Mesenchymal stem cell (in vitro differentiated cells and primary cell): ENCODE measurements at regions not wholly inside any gene's neighbourhood (a gene's known extent, or its start where the extent isn't known, plus 50 kb on each side); places are given as distances from the start of the nearest gene placed in this dataset.

Experiments
- DNase-seq: peaks from one replicate; pipeline ENCODE4 v3.0.0-alpha.2; 2013
- H2AFZ ChIP-seq: one replicate; pipeline ENCODE4 v1.6.1; 2013; ENCODE audit warnings: low read depth, mild to moderate bottlenecking, control low read depth, inconsistent platforms, low read length, moderate library complexity
- H2AK5ac ChIP-seq: 2 replicates; pipeline ENCODE4 v1.6.1; 2013; ENCODE audit warnings: low read length, moderate library complexity, mild to moderate bottlenecking, inconsistent platforms; ENCODE audit not compliant: severe bottlenecking
- H2BK120ac ChIP-seq: one replicate; pipeline ENCODE4 v1.6.1; 2013; ENCODE audit warnings: low read depth, mild to moderate bottlenecking, inconsistent platforms, low read length, moderate library complexity
- H2BK12ac ChIP-seq, 2 experiments: one replicate each; pipeline ENCODE4 v1.6.1; 2013; ENCODE audit warnings: inconsistent platforms in 2 of 2, low read length in 2 of 2, mild to moderate bottlenecking in 2 of 2, moderate library complexity in 2 of 2, control low read depth in 1 of 2
- H2BK15ac ChIP-seq: one replicate; pipeline ENCODE4 v1.6.1; 2013; ENCODE audit warnings: mild to moderate bottlenecking, low read depth, inconsistent platforms; ENCODE audit not compliant: poor library complexity, severe bottlenecking
- H2BK5ac ChIP-seq: 2 replicates; pipeline ENCODE4 v1.6.1; 2013; ENCODE audit warnings: low read depth, mild to moderate bottlenecking, low read length, control low read depth, inconsistent platforms; ENCODE audit not compliant: poor library complexity, severe bottlenecking
- H3K14ac ChIP-seq, 2 experiments: one replicate each; pipeline ENCODE4 v1.6.1; 2013; ENCODE audit warnings: inconsistent platforms in 2 of 2, low read length in 2 of 2, control low read depth in 1 of 2, mild to moderate bottlenecking in 1 of 2, moderate library complexity in 1 of 2
- H3K18ac ChIP-seq, 2 experiments: one replicate each; pipeline ENCODE4 v1.6.1; 2013; ENCODE audit warnings: inconsistent platforms in 2 of 2, low read length in 2 of 2, control low read depth in 1 of 2, low read depth in 1 of 2, mild to moderate bottlenecking in 1 of 2
- H3K23ac ChIP-seq, 2 experiments: one replicate each; pipeline ENCODE4 v1.6.1; 2013; ENCODE audit warnings: inconsistent platforms in 2 of 2, low read length in 2 of 2, mild to moderate bottlenecking in 2 of 2, moderate library complexity in 2 of 2, control low read depth in 1 of 2
- H3K27ac ChIP-seq: 2 replicates; pipeline ENCODE4 v1.5.1; 2013; ENCODE audit warnings: mild to moderate bottlenecking, moderate library complexity, low read length, control low read depth, inconsistent platforms; ENCODE audit not compliant: poor library complexity, severe bottlenecking
- H3K27me3 ChIP-seq, 2 experiments: 2 replicates each; pipeline versions ENCODE4 v1.6.1 to v1.7.0; 2013; ENCODE audit warnings: low read length in 2 of 2, mild to moderate bottlenecking in 2 of 2, moderate library complexity in 2 of 2, control low read depth in 1 of 2, inconsistent platforms in 1 of 2; ENCODE audit not compliant: control insufficient read depth in 1 of 2, insufficient read depth in 1 of 2
- H3K36me3 ChIP-seq, 2 experiments: 2 replicates each; pipeline versions ENCODE4 v1.6.1 to v1.7.0; 2013; ENCODE audit warnings: low read length in 2 of 2, control low read depth in 1 of 2, inconsistent platforms in 1 of 2, low read depth in 1 of 2, mild to moderate bottlenecking in 1 of 2; ENCODE audit not compliant: insufficient read depth in 2 of 2, control insufficient read depth in 1 of 2
- H3K4ac ChIP-seq, 2 experiments: one replicate each; pipeline ENCODE4 v1.6.1; 2013; ENCODE audit warnings: inconsistent platforms in 2 of 2, low read length in 2 of 2, mild to moderate bottlenecking in 2 of 2, moderate library complexity in 2 of 2, control low read depth in 1 of 2, low read depth in 1 of 2
- H3K4me1 ChIP-seq: 2 replicates; pipeline ENCODE4 v1.6.1; 2013; ENCODE audit warnings: low read depth, low read length, control low read depth; ENCODE audit not compliant: control insufficient read depth, insufficient read depth
- H3K4me2 ChIP-seq: 2 replicates; pipeline ENCODE4 v1.6.1; 2013; ENCODE audit warnings: low read length, mild to moderate bottlenecking, inconsistent platforms; ENCODE audit not compliant: poor library complexity, severe bottlenecking
- H3K4me3 ChIP-seq, 2 experiments: 2 replicates each; pipeline versions ENCODE4 v1.5.1 to v1.7.0; 2013; ENCODE audit warnings: low read length in 2 of 2, mild to moderate bottlenecking in 2 of 2, control low read depth in 1 of 2, low read depth in 1 of 2; ENCODE audit not compliant: insufficient read depth in 1 of 2
- H3K79me1 ChIP-seq: replicated peaks from 2 replicates; pipeline ENCODE4 v1.6.1; 2013; ENCODE audit warnings: mild to moderate bottlenecking, control low read depth, low read length, inconsistent platforms; ENCODE audit not compliant: poor library complexity, severe bottlenecking
- H3K9ac ChIP-seq: 2 replicates; pipeline ENCODE4 v1.7.0; 2013; ENCODE audit warnings: mild to moderate bottlenecking, low read length, moderate library complexity
- H3K9me3 ChIP-seq: 2 replicates; pipeline ENCODE4 v1.7.0; 2013; ENCODE audit warnings: mild to moderate bottlenecking, low read length; ENCODE audit not compliant: control insufficient read depth
- H4K8ac ChIP-seq: one replicate; pipeline ENCODE4 v1.6.1; 2013; ENCODE audit warnings: inconsistent platforms, mild to moderate bottlenecking, low read length, moderate library complexity
- H4K91ac ChIP-seq: one replicate; pipeline ENCODE4 v1.6.1; 2013; ENCODE audit warnings: mild to moderate bottlenecking, low read length, inconsistent platforms
- WGBS: methylation state at CpG from one replicate; pipeline ENCODE4 v1.1.7; 2013; ENCODE audit warnings: mixed read lengths; 5-methylcytosine and 5-hydroxymethylcytosine counted together

GRCh38 chr16:49914657-49915056, 58.7 kb upstream of the ZNF423 start:
- Histone ChIP-seq H3K27ac (no peak overlapping the region), H3K79me1 (no peaks in the 10 kb centered on the region), H3K9me3 (peaks cover 4% of the 10 kb centered on the region), H3K4me2 (no peak overlapping the region), H2BK120ac (no peak overlapping the region), H2AK5ac (no peak overlapping the region), H4K8ac (no peak overlapping the region), H2BK12ac (no peak overlapping the region), H2AFZ (no peak overlapping the region), H3K18ac (no peak overlapping the region), H3K4ac (no peak overlapping the region), H2BK15ac (no peak overlapping the region), H3K14ac (no peak overlapping the region), H4K91ac (no peak overlapping the region), H3K4me1 (no peaks in the 10 kb centered on the region), H3K9ac (no peak overlapping the region), H3K4me3 (no peak overlapping the region), H3K23ac (no peak overlapping the region), H3K27me3 (peaks cover 0 to 4% of the 10 kb centered on the region in 2 experiments), H2BK5ac (no peak overlapping the region), H3K36me3 (no peaks in the 10 kb centered on the region)
- DNase-seq: no peak
- WGBS: 92% methylated on average over 4 of the region's 5 CpGs

GRCh38 chr16:49918257-49918656, 62.3 kb upstream of the ZNF423 start:
- no peak overlapping the region for H4K91ac ChIP-seq
- no peak overlapping the region for H3K9ac ChIP-seq
- H2BK12ac ChIP-seq: no peak overlapping the region
- H3K9me3 ChIP-seq: no peaks in the 10 kb centered on the region
- H2BK120ac ChIP-seq: no peak overlapping the region
- no peak overlapping the region for H2BK5ac ChIP-seq
- H3K27ac ChIP-seq: no peak overlapping the region
- no peak overlapping the region for H3K23ac ChIP-seq
- no peak overlapping the region for H3K14ac ChIP-seq
- H3K4ac ChIP-seq: no peak overlapping the region
- H2AFZ ChIP-seq: no peak overlapping the region
- H2BK15ac ChIP-seq: no peak overlapping the region
- no peaks in the 10 kb centered on the region for H3K79me1 ChIP-seq
- H3K27me3 ChIP-seq: peaks cover 4 to 9% of the 10 kb centered on the region in 2 experiments
- H3K4me3 ChIP-seq: no peak overlapping the region
- peaks cover 2% of the 10 kb centered on the region for H3K4me1 ChIP-seq
- H3K36me3 ChIP-seq: no peaks in the 10 kb centered on the region
- H4K8ac ChIP-seq: no peak overlapping the region
- no peak overlapping the region for H2AK5ac ChIP-seq
- WGBS: 92% methylated on average over 8 of the region's 8 CpGs
- H3K4me2 ChIP-seq: no peak overlapping the region
- no peak overlapping the region for H3K18ac ChIP-seq
- no peak for DNase-seq

- peaks cover 2% of the 10 kb centered on the region for H3K4me1 ChIP-seq
- no peak overlapping the region for H2AK5ac ChIP-seq
- no peak overlapping the region for H2AFZ ChIP-seq
- H3K4me3 ChIP-seq: no peak overlapping the region
- no peaks in the 10 kb centered on the region for H3K79me1 ChIP-seq
- H3K4ac ChIP-seq: no peak overlapping the region
- no peak overlapping the region for H3K14ac ChIP-seq
- no peak overlapping the region for H4K8ac ChIP-seq
- H3K23ac ChIP-seq: no peak overlapping the region
- H3K18ac ChIP-seq: no peak overlapping the region
- H3K36me3 ChIP-seq: no peaks in the 10 kb centered on the region
- no peaks in the 10 kb centered on the region for H3K9me3 ChIP-seq
- H2BK120ac ChIP-seq: no peak overlapping the region
- no peak overlapping the region for H2BK12ac ChIP-seq
- H3K27me3 ChIP-seq: peaks cover 13 to 15% of the 10 kb centered on the region in 2 experiments
- no peak overlapping the region for H3K27ac ChIP-seq
- no peak overlapping the region for H2BK15ac ChIP-seq
- 83% methylated on average over 3 of the region's 3 CpGs for WGBS
- H3K9ac ChIP-seq: no peak overlapping the region
- no peak for DNase-seq
- no peak overlapping the region for H2BK5ac ChIP-seq
- H4K91ac ChIP-seq: no peak overlapping the region
- no peak overlapping the region for H3K4me2 ChIP-seq
Observed at GRCh38 chr16:49919327-49919726, 63.4 kb upstream of the ZNF423 start.

- Histone ChIP-seq H2BK5ac (no peak overlapping the region), H2BK15ac (no peak overlapping the region), H4K8ac (no peak overlapping the region), H3K4me1 (peaks cover 2% of the 10 kb centered on the region), H4K91ac (no peak overlapping the region), H3K27ac (no peak overlapping the region), H2BK12ac (no peak overlapping the region), H3K4me3 (no peak overlapping the region), H3K4me2 (no peak overlapping the region), H3K4ac (no peak overlapping the region), H2AFZ (peak overlapping the region; percentile 24), H3K27me3 (peaks cover 13 to 26% of the 10 kb centered on the region in 2 experiments), H3K23ac (no peak overlapping the region), H3K18ac (no peak overlapping the region), H2BK120ac (no peak overlapping the region), H2AK5ac (no peak overlapping the region), H3K79me1 (no peaks in the 10 kb centered on the region), H3K14ac (no peak overlapping the region), H3K9ac (no peak overlapping the region), H3K36me3 (no peaks in the 10 kb centered on the region), H3K9me3 (no peaks in the 10 kb centered on the region)
- no peak for DNase-seq
- 67% methylated on average over 4 of the region's 4 CpGs for WGBS
Observed at GRCh38 chr16:49920397-49920796, 64.5 kb upstream of the ZNF423 start.
